Ovary (tissue), 3 donors: ENCODE measurements at regions not wholly inside any gene's neighbourhood (a gene's known extent, or its start where the extent isn't known, plus 50 kb on each side); places are given as distances from the start of the nearest gene placed in this dataset.

Experiments used
- POLR2A ChIP-seq: fragments of 450-650 bp; IDR thresholded peaks from one replicate; pipeline ENCODE4 v1.6.1; 2017; ENCODE audit warnings: antibody characterized with exemption, mild to moderate bottlenecking, moderate library complexity
- TF ChIP-seq, protein P1 (sequence below), 3 donors: fragments of 450-650 bp in 2 of 3; fragments of 200-600 bp in 1 of 3; IDR thresholded peaks; one replicate each; pipeline versions ENCODE4 v1.5.1 to v1.8.0; 2016 to 2022; ENCODE audit warnings: antibody characterized with exemption in 3 of 3, mild to moderate bottlenecking in 1 of 3
- donor health status: DM: no; HTN: no; CAD: no.

DNA sequence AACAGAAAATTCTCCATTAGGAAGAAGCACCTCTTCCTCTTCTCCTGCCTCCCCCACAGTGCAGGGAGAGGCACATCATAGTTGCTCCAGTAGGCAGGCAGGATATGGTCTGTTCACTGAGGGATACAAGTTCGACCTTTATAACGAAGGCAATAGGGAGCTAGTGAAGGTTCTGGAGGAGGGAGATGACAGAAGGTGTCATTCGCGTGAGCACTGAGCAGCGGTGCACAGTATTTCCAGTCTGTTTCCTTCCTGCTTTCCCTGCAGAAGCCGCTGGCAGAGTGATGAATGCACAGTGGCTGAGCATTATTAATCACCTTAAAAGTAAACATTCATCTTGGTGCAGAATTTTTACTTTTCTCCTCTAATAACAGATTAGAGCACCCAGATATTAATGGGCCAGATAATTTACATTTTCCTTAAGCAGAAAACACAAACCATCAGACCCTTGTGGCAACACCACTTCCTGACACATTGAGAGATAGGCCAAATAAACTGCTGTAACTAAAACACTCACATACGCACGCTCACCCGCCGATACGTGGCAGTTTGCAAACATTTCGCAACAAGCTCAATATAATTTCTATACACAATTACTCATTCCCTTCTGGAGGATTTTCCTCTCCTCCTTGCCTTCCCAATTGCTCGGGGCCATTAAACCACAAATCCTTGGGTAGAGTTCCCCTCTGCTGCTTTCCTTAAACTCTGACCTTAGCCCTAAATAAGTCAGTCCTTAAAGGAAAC lies 69.5 kb downstream of the AIPL1 start:
- TF ChIP-seq POLR2A: no peak
- TF ChIP-seq, protein P1, sequence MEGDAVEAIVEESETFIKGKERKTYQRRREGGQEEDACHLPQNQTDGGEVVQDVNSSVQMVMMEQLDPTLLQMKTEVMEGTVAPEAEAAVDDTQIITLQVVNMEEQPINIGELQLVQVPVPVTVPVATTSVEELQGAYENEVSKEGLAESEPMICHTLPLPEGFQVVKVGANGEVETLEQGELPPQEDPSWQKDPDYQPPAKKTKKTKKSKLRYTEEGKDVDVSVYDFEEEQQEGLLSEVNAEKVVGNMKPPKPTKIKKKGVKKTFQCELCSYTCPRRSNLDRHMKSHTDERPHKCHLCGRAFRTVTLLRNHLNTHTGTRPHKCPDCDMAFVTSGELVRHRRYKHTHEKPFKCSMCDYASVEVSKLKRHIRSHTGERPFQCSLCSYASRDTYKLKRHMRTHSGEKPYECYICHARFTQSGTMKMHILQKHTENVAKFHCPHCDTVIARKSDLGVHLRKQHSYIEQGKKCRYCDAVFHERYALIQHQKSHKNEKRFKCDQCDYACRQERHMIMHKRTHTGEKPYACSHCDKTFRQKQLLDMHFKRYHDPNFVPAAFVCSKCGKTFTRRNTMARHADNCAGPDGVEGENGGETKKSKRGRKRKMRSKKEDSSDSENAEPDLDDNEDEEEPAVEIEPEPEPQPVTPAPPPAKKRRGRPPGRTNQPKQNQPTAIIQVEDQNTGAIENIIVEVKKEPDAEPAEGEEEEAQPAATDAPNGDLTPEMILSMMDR (IDR thresholded peaks at IDR 0.05): no peak
